NB4 (cell line): ENCODE measurements at regions not wholly inside any gene's neighbourhood (a gene's known extent, or its start where the extent isn't known, plus 50 kb on each side); places are given as distances from the start of the nearest gene placed in this dataset.

Experiments used
- CTCF ChIP-seq: IDR thresholded peaks from one replicate; pipeline ENCODE4 v1.5.1; 2012; ENCODE audit warnings: low read depth, low read length
- MYC ChIP-seq: IDR thresholded peaks from 2 replicates; pipeline ENCODE4 v1.6.1; 2011; ENCODE audit warnings: low read depth, low read length
- POLR2A ChIP-seq: IDR thresholded peaks from 2 replicates; pipeline ENCODE4 v1.6.1; 2011; ENCODE audit warnings: mild to moderate bottlenecking; ENCODE audit not compliant: insufficient read length; ENCODE audit errors: extremely low read depth
- TF ChIP-seq, protein P1 (sequence below): IDR thresholded peaks from 2 replicates; pipeline ENCODE4 v1.6.1; 2011; ENCODE audit warnings: low read depth, low read length

- TF ChIP-seq CTCF (no peak), MYC (no peak), POLR2A (no peak)
- TF ChIP-seq, protein P1, sequence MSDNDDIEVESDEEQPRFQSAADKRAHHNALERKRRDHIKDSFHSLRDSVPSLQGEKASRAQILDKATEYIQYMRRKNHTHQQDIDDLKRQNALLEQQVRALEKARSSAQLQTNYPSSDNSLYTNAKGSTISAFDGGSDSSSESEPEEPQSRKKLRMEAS, result no peak
Observed at GRCh38 chr2:177324797-177325196, 60.3 kb upstream of the NFE2L2 start.
